ENCODE measurements at regions not wholly inside any gene's neighbourhood (a gene's known extent, or its start where the extent isn't known, plus 50 kb on each side); places are given as distances from the start of the nearest gene placed in this dataset.

GRCh38 chr6:15722731-15723130, 59.9 kb upstream of the DTNBP1 start:
- no peak for TF ChIP-seq POLR2A (IDR thresholded peaks at IDR 0.05; ENCODE audit: low read length)
- TF ChIP-seq GATA1 (IDR thresholded peaks at IDR 0.05; ENCODE audit: low read depth, low read length): no peak
